ENCODE measurements at regions not wholly inside any gene's neighbourhood (a gene's known extent, or its start where the extent isn't known, plus 50 kb on each side); places are given as distances from the start of the nearest gene placed in this dataset. TPM values are rescaled to one million over a fixed set of nuclear protein-coding genes. Genes with fewer than 3 reads are reported as not detected.
"Not testable (repeated sequence)": the region's sequence is repeated elsewhere in the genome, so short reads cannot be mapped to it uniquely, and the experiment has no call there.

DNA sequence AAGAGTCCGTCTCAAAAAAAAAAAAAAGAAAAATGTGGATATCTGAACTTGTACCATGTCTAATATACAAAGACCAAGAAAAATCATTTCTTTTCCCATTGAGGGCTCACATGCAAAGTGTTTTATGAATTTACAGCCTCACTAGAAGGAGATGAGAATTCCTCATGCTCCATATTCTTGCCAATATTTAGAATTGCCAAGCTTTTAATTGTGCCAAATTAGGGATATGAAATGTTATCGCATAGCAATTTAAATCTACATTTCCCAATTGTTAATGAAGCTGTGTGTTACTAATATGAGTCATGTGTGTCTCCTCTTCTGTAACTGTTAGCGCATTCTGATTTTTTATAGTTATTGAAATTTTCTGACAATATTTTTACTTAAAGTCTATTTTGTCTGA, 63.0 kb upstream of the CRYM start:
- no peak overlapping the region for H3K4me3 ChIP-seq (ENCODE audit: low read depth, low read length)
- TF ChIP-seq, protein P1, sequence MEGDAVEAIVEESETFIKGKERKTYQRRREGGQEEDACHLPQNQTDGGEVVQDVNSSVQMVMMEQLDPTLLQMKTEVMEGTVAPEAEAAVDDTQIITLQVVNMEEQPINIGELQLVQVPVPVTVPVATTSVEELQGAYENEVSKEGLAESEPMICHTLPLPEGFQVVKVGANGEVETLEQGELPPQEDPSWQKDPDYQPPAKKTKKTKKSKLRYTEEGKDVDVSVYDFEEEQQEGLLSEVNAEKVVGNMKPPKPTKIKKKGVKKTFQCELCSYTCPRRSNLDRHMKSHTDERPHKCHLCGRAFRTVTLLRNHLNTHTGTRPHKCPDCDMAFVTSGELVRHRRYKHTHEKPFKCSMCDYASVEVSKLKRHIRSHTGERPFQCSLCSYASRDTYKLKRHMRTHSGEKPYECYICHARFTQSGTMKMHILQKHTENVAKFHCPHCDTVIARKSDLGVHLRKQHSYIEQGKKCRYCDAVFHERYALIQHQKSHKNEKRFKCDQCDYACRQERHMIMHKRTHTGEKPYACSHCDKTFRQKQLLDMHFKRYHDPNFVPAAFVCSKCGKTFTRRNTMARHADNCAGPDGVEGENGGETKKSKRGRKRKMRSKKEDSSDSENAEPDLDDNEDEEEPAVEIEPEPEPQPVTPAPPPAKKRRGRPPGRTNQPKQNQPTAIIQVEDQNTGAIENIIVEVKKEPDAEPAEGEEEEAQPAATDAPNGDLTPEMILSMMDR (IDR thresholded peaks at IDR 0.05; ENCODE audit: insufficient read depth, low read depth, low read length), result no peak
- no peak for DNase-seq (ENCODE audit: low read depth)

GRCh38 chr16:21339941-21340340, 61.9 kb upstream of the CRYM start:
- no peak overlapping the region for H3K4me3 ChIP-seq (ENCODE audit: low read depth, low read length)
- TF ChIP-seq, protein P1 (IDR thresholded peaks at IDR 0.05; ENCODE audit: insufficient read depth, low read depth, low read length), result no peak
- no peak for DNase-seq (ENCODE audit: low read depth)

- TF ChIP-seq, protein P1 (IDR thresholded peaks at IDR 0.05; ENCODE audit: insufficient read depth, low read depth, low read length), result no peak
- no peak overlapping the region for H3K4me3 ChIP-seq (ENCODE audit: low read depth, low read length)
- DNase-seq (ENCODE audit: low read depth), result no peak
These were observed 61.2 kb upstream of the CRYM start for GRCh38 chr16:21339269-21339641.

DNA sequence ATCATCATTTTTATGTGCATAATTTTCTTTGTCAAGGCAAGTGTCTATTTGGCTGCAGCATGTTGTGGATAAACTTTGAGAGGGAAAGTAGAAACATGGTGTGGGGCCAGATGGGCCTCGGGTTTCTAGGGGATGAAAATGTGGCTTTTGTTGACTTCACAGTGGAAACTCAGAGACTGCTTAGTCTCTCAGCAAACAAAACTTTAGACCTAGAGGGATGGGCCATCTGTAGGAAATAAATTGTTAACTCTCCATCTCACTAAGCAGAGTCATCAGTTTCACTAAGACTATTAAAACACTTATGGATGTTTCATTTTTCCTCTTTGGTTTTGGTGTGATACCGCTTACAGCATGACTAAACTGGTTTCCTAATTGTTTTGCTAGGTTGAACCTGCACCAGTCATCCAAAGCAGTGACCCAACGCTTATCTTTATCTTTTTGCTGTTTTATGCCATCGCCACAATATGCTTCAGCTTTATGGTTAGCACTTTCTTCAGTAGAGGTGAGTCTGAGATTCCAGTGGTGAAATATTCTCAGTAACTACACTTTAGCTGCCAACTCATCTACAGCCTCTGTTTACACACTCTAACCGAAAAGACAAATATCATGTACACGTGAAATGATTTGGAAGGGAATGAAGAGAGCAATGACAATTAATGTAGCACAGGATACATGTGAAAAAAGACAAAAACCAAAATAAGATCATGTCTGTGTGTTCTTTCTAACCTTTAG, 60.6 kb upstream of the CRYM start:
- TF ChIP-seq, protein P1 (IDR thresholded peaks at IDR 0.05; ENCODE audit: insufficient read depth, low read depth, low read length), result no peak
- no peak overlapping the region for H3K4me3 ChIP-seq (ENCODE audit: low read depth, low read length)
- DNase-seq (ENCODE audit: low read depth), result no peak

GRCh38 chr16:21336231-21336630, 58.1 kb upstream of the CRYM start:
- DNase-seq (ENCODE audit: low read depth), result no peak
- no peak overlapping the region for H3K4me3 ChIP-seq (ENCODE audit: low read depth, low read length)
- TF ChIP-seq, protein P1 (IDR thresholded peaks at IDR 0.05; ENCODE audit: insufficient read depth, low read depth, low read length), result no peak

DNA sequence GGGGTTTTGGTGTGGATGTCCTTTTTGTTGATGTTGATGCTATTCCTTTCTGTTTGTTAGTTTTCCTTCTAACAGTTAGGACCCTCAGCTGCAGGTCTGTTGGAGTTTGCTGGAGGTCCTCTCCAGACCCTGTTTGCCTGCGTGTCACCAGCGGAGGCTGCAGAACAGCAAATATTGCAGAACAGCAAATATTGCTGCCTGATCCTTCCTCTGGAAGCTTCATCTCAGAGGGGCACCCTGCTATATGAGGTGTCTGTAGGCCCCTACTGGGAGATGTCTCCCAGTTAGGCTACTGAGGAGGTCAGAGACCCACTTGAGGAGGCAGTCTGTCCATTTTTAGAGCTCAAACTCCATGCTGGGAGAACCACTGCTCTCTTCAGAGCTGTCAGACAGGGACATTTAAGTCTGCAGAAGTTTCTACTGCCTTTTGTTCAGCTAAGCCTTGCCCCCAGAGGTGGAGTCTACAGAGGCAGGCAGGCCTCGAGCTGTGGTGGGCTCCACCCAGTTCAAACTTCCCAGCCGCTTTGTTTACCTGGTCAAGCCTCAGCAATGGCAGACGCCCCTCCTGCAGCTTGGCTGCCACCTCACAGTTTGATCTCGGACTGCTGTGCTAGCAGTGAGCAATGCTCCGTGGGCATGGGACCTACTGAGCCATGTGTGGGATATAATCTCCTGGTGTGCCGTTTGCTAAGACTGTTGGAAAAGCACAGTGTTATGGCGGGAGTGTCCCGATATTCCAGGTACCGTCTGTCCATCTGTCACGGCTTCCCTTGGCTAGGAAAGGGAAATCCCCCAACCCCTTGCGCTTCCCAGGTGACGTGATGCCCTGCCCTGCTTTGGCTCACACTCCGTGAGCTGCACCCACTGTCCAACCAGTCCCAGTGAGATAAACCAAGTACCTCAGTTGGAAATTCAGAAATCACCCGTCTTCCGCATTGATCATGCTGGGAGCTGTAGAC, 56.4 kb upstream of the CRYM start:
- not testable (repeated sequence) for DNase-seq (ENCODE audit: low read depth); H3K4me3 ChIP-seq (ENCODE audit: low read depth, low read length)

- not testable (repeated sequence) for H3K4me3 ChIP-seq (ENCODE audit: low read depth, low read length); DNase-seq (ENCODE audit: low read depth)
These were observed 55.6 kb upstream of the CRYM start for GRCh38 chr16:21333683-21334082.

Small RNA genes lying in the stretch of these regions (small RNA-seq; reads per million reads assigned to genes)
- not detected for gene AC008740.2

Data from fibroblast of villous mesenchyme (primary cell).